ENCODE measurements at regions not wholly inside any gene's neighbourhood (a gene's known extent, or its start where the extent isn't known, plus 50 kb on each side); places are given as distances from the start of the nearest gene placed in this dataset.
"Not testable (repeated sequence)": the region's sequence is repeated elsewhere in the genome, so short reads cannot be mapped to it uniquely, and the experiment has no call there.

- H3K4me3 ChIP-seq (replicated peaks; ENCODE audit: low read depth, low read length): no peak overlapping the region
- no peak for TF ChIP-seq CTCF (IDR thresholded peaks at IDR 0.05; ENCODE audit: low read depth, low read length, missing control alignments)
- DNase-seq (ENCODE audit: extremely low read depth, low read depth): no peak
These were observed 397.7 kb downstream of the TMEM38B start for GRCh38 chr9:106092083-106092482.

DNA sequence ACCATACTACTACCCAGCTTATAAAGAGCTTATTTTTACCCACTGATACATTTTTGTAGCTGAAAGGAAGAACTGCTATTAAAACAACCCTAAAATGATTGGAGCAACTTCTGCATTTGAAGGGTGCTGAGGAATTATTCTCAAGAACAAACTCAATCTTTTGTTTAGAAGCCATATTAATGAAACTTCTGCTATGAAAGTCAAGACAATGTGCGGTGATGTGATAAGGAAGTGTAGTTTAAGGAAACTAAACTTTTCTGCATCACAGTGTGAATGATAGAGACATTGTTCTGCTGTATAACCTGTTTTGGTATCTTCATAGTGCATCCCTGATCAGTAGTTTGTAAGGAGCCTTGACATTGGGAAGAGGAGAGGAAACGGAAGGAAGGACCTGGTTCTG lies 408.5 kb downstream of the TMEM38B start:
- no peak overlapping the region for H3K4me3 ChIP-seq (replicated peaks; ENCODE audit: low read depth, low read length)
- TF ChIP-seq CTCF (IDR thresholded peaks at IDR 0.05; ENCODE audit: low read depth, low read length, missing control alignments): no peak
- no peak for DNase-seq (ENCODE audit: extremely low read depth, low read depth)

DNA sequence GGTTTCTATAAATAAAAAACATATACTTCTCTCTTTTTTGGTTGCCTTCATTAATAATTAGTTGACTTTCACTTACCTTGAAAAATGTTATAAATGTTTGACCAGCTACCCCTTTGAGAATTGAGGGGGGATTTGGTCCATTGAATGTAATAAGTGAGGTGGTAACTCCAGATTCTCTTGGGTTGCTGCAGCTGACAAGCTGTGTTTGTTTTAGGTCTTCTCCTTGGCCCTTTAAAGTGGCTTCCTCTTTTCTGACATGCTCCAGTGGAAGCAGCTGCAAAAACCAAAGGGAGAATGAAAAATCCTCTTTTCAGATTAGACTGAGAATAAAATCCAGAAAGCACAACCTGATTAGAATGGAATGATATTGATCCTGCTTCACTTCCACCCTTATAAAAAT lies 410.5 kb downstream of the TMEM38B start:
- no peak for TF ChIP-seq CTCF (IDR thresholded peaks at IDR 0.05; ENCODE audit: low read depth, low read length, missing control alignments)
- no peak for DNase-seq (ENCODE audit: extremely low read depth, low read depth)
- H3K4me3 ChIP-seq (replicated peaks; ENCODE audit: low read depth, low read length): no peak overlapping the region

GRCh38 chr9:106106396-106106795 lies 412.1 kb downstream of the TMEM38B start:
- no peak for TF ChIP-seq CTCF (IDR thresholded peaks at IDR 0.05; ENCODE audit: low read depth, low read length, missing control alignments)
- H3K4me3 ChIP-seq (replicated peaks; ENCODE audit: low read depth, low read length): no peak overlapping the region
- DNase-seq (ENCODE audit: extremely low read depth, low read depth): no peak

- DNase-seq (ENCODE audit: extremely low read depth, low read depth): no peak
These were observed 413.4 kb downstream of the TMEM38B start for GRCh38 chr9:106107716-106108115.

DNA sequence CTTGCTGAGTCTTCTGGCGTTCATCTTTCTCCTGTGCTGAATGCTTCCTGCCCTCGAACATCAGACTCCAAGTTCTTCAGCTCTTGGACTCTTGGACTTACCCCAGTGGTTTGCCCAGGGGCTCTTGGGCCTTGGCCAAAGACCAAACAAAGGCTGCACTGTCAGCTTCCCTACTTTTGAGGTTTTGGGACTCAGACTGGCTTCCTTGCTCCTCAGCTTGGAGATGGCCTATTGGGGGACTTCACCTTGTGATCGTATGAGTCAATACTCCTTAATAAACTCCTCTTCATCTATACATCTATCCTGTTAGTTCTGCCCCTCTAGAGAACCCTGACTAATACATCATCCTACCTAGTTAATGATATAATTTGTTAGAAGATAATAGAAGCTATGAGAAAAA lies 415.4 kb downstream of the TMEM38B start:
- not testable (repeated sequence) for H3K4me3 ChIP-seq (replicated peaks; ENCODE audit: low read depth, low read length); DNase-seq (ENCODE audit: extremely low read depth, low read depth)

More at GRCh38 chr9:106107716-106108115, 413.4 kb downstream of the TMEM38B start:
- no peak overlapping the region for H3K4me3 ChIP-seq (replicated peaks; ENCODE audit: low read depth, low read length)
- no peak for TF ChIP-seq CTCF (IDR thresholded peaks at IDR 0.05; ENCODE audit: low read depth, low read length, missing control alignments)

GRCh38 chr9:106110483-106110882 lies 416.1 kb downstream of the TMEM38B start:
- no peak overlapping the region for H3K4me3 ChIP-seq (replicated peaks; ENCODE audit: low read depth, low read length)
- no peak for DNase-seq (ENCODE audit: extremely low read depth, low read depth)
- no peak for TF ChIP-seq CTCF (IDR thresholded peaks at IDR 0.05; ENCODE audit: low read depth, low read length, missing control alignments)
